ENCODE measurements at regions not wholly inside any gene's neighbourhood (a gene's known extent, or its start where the extent isn't known, plus 50 kb on each side); places are given as distances from the start of the nearest gene placed in this dataset.

- intact Hi-C loops (cut with DNase I): no loop called here
- H3K27me3 ChIP-seq (ENCODE audit: control insufficient read depth, insufficient read depth, low read length): no peaks in the 10 kb centered on the region
- FAIRE-seq (no peak), DNase-seq (no peak)
- H3K9ac ChIP-seq (ENCODE audit: low read length in 3 of 3): no peak overlapping the region
- H3K27ac ChIP-seq (ENCODE audit: low read depth in 2 of 2, low read length in 2 of 2): peak overlapping the region in 1 of 2 donors; percentile 76
- H3K4me3 ChIP-seq (ENCODE audit: low read length in 3 of 3): no peak overlapping the region
- H3K9me3 ChIP-seq (ENCODE audit: control insufficient read depth in 2 of 3, insufficient read depth in 1 of 3, low read length in 3 of 3): peaks cover 0 to 4% (median 0%) of the 10 kb centered on the region in 3 donors
- H3K36me3 ChIP-seq (ENCODE audit: control insufficient read depth in 2 of 3, insufficient read depth in 3 of 3, low read length in 3 of 3): no peaks in the 10 kb centered on the region
- no peak for TF ChIP-seq CTCF (IDR thresholded peaks at IDR 0.05; ENCODE audit: borderline replicate concordance, extremely low read depth, insufficient read depth)
- H3K4me1 ChIP-seq (ENCODE audit: control insufficient read depth in 2 of 3, insufficient read depth in 2 of 3, low read depth in 1 of 3, low read length in 3 of 3): peaks cover 2 to 36% (median 2%) of the 10 kb centered on the region in 3 donors
Measured at GRCh38 chr3:103083848-103084631, 649.2 kb downstream of the ZPLD1 start.

GRCh38 chr3:103085465-103085864 lies 650.6 kb downstream of the ZPLD1 start:
- FAIRE-seq (peak; percentile 93), DNase-seq (peak in 3 of 5 donors; percentile 21 to 85 (median 83))
- H3K4me1 ChIP-seq (ENCODE audit: control insufficient read depth in 2 of 3, insufficient read depth in 2 of 3, low read depth in 1 of 3, low read length in 3 of 3): peaks cover 2 to 36% (median 2%) of the 10 kb centered on the region in 3 donors
- peak overlapping the region; percentile 74 to 76 for H3K27ac ChIP-seq (ENCODE audit: low read depth in 2 of 2, low read length in 2 of 2)
- H3K9me3 ChIP-seq (ENCODE audit: control insufficient read depth in 2 of 3, insufficient read depth in 1 of 3, low read length in 3 of 3): peaks cover 0 to 4% (median 0%) of the 10 kb centered on the region in 3 donors
- H3K9ac ChIP-seq (ENCODE audit: low read length in 3 of 3): no peak overlapping the region
- no peak for TF ChIP-seq CTCF (IDR thresholded peaks at IDR 0.05; ENCODE audit: borderline replicate concordance, extremely low read depth, insufficient read depth)
- intact Hi-C loops (cut with DNase I): no loop called here
- H3K27me3 ChIP-seq (ENCODE audit: control insufficient read depth, insufficient read depth, low read length): no peaks in the 10 kb centered on the region
- H3K36me3 ChIP-seq (ENCODE audit: control insufficient read depth in 2 of 3, insufficient read depth in 3 of 3, low read length in 3 of 3): no peaks in the 10 kb centered on the region
- no peak overlapping the region for H3K4me3 ChIP-seq (ENCODE audit: low read length in 3 of 3)

- H3K36me3 ChIP-seq (ENCODE audit: control insufficient read depth in 2 of 3, insufficient read depth in 3 of 3, low read length in 3 of 3): no peaks in the 10 kb centered on the region
- H3K9me3 ChIP-seq (ENCODE audit: control insufficient read depth in 2 of 3, insufficient read depth in 1 of 3, low read length in 3 of 3): no peaks in the 10 kb centered on the region
- H3K4me3 ChIP-seq (ENCODE audit: low read length in 3 of 3): no peak overlapping the region
- H3K4me1 ChIP-seq (ENCODE audit: control insufficient read depth in 2 of 3, insufficient read depth in 2 of 3, low read depth in 1 of 3, low read length in 3 of 3): peaks cover 2 to 21% (median 2%) of the 10 kb centered on the region in 3 donors
- H3K27ac ChIP-seq (ENCODE audit: low read depth in 2 of 2, low read length in 2 of 2): no peak overlapping the region
- H3K27me3 ChIP-seq (ENCODE audit: control insufficient read depth, insufficient read depth, low read length): no peaks in the 10 kb centered on the region
- intact Hi-C loops (cut with DNase I): no loop called here
- no peak for FAIRE-seq
- TF ChIP-seq CTCF (IDR thresholded peaks at IDR 0.05; ENCODE audit: borderline replicate concordance, extremely low read depth, insufficient read depth): no peak
- no peak for DNase-seq
- H3K9ac ChIP-seq (ENCODE audit: low read length in 3 of 3): no peak overlapping the region
Measured at GRCh38 chr3:103089758-103090157, 654.9 kb downstream of the ZPLD1 start.
